GM21381 (cell line): ENCODE measurements at regions not wholly inside any gene's neighbourhood (a gene's known extent, or its start where the extent isn't known, plus 50 kb on each side); places are given as distances from the start of the nearest gene placed in this dataset.

Source experiments
- ATAC-seq: cut with Tn5 transposase; IDR thresholded peaks from one replicate; pipeline ENCODE4 v1.9.1; 2021; ENCODE audit warnings: mild to moderate bottlenecking, moderate library complexity; ENCODE audit not compliant: unreplicated experiment

DNA sequence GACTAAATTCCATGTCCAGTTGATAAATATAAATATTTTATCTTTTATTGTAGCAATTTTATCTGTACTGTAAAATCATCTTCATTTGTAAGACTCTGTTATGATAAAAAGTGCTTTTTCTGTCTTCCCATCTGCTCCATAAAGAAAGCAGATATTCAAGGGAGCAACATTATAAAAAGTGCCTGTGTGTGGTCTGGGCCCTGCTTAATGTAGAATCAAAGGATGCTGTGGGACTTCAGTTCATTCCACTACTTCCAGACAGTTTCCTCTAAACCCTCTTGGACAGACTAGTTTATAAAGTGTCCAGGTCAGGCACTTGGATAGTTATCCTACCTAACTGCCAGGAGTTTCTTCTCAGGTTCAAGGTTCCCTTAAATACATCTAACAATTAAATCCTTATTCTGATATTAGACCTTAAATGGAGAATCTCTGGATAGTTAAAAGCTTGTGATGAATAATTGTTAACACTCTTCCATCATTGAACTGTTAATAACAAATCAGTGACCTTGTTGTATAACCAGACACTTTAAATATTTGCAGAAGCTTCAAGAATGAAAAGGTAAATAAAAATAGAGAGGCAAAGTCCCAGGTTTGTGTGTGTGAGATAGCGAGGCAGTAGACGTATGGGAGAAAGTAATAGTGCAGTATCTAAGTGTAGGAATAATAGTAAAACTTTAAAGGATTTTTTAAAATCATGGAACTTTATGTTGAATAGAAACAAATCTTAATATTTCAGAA is 237.5 kb upstream of the CTSO start:
- no peak for ATAC-seq

DNA sequence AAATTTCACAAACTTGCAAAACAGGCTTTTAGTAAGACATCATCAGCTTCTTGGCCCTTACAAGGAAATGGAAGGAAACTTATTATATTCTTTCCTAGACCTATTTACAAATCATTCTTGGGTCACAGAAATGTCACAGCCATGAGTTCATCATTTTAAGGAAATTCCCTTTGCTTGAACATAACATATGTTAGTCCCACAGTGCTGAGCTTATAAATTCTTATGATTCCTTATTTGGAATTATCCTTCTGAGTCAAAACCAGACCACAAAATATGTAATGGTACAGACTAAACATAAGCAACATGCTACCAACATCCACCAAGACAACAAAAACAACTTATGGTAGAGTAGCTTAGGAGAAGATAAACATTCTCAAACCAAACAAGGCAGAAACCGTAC is 236.9 kb upstream of the CTSO start:
- no peak for ATAC-seq

DNA sequence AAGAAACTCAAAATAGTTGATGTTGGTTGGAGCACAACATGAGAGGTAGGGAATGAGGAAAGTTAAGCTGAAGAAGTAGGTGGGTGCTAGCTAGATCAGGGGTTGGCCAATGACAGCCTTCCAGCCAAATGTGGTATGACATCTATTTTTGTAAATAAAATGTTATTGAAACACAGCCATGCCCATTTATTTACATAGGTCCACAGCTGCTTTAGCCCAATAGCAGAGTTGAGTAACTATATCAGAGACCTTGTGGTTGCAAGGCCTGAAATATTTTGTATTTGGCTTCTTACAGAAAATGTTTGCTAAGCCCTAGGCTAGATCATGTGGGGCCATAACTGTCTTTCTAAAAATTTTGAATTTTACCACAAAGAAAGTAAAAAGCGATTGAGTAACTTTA is 234.9 kb upstream of the CTSO start:
- no peak for ATAC-seq

DNA sequence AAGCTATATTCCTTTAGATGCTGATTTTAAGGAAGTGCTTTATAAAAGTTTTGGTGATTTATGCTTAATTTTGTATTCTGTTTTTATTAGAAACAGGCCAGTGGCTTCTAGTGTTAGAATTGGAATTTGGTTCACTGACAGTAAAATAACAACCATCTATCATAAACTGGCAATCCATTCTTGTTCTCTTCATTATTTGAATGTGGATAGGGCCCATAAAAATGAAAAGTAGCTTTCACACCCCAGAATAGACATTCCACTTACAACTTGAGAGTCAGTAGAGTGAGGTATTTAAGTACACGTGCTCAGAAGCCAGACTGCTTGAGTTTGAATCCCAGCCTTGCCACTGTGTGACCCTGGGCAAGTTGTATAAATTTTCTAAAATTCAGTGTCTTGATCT is 232.4 kb upstream of the CTSO start:
- ATAC-seq, result no peak

DNA sequence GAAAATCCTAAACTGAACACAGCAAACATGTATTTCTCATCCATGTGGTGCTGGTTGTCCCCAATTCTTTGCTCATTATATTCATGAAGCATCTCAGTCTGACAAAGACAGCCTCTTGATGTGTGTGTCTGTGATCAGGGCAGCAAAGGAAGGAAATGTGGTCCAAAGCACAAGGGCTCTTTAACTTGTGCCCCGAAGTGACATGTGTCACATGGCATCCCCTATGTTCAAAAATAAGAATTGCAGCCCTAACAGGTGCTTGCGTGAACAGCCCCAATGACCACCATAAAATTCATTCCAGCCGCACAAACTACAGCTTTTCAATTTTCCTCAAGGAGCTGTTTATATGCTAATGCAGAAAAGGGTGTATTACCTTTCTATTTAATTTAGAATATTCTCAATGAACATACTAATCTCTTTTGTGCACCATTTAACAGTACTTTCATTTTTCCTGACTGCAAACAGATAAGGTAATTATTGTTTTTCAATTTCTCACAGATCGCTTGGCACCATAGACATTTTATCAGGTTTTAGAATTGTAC is 231.9 kb upstream of the CTSO start:
- ATAC-seq, result no peak

DNA sequence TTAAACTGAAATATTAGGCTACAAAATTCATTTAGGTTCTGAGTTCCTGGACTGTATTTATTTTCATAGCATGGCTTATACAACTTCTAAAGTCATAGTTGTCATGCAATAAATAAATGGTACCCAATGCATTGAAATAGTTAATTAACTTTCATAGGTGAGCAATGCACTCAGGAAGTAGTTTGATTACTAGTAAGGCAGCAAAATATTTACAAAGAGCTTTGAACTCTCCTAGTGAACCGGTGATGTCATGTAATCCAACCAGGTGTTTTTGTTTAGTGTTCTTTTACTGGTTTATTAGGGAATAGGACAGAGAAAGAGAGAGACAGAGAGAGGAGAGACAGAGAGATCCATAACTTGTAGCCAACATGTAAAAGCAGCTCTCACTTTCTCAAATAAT is 228.6 kb upstream of the CTSO start:
- ATAC-seq, result no peak

DNA sequence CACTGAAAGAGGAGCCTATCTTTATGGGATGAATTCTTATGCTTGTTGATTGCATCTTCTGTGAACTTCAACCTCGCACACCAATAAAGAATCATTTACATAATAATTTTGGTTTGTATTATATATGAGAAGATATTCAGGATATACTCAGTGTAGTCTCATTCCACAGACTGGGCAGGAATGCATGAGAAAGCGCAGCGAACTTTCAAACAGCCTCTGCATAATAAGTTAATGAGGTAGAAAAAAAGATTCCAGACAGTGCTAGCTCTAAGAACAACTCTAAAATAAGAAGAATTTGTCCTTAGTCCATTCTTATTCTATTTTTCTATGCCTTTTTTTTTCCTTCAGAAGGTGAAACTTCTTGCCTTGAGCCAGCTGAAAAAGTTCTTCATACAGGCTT is 224.3 kb upstream of the CTSO start:
- ATAC-seq, result no peak

DNA sequence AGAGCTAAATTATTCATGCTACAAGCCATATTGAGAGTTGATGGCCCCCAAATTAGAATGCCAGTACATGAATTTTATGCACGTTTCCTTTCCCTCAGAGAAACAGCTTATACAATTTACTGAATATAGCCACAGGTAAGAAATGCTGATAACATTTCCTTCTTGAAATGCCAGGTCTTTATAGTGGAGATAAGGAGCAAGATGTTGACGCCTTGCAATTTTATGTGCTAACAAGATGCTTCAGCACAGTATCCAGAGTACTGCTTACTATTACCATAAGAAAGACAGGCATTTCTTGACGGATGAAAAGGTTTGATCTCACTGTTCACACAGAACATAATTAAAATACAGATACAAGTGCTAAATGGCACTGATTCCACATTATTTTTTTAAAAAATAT is 223.2 kb upstream of the CTSO start:
- no peak for ATAC-seq

DNA sequence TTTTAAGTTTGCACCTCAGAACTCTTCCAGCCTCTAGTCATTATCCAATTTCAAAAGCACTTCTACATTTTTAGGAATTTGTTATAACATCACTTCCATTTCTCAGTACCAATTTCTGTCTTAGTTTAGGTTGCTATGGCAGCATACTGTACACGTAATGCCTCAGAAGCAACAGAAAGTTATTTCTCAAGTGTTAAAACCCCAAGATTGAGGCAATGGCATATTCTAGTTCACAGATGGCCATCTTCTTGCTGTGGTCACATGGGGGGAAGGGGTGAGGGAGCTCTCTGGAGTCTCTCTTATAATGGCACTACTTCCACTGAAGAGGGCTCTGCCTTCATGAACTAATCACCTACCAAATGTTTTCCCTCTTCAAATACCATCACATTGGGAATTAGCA is 220.3 kb upstream of the CTSO start:
- ATAC-seq, result no peak

DNA sequence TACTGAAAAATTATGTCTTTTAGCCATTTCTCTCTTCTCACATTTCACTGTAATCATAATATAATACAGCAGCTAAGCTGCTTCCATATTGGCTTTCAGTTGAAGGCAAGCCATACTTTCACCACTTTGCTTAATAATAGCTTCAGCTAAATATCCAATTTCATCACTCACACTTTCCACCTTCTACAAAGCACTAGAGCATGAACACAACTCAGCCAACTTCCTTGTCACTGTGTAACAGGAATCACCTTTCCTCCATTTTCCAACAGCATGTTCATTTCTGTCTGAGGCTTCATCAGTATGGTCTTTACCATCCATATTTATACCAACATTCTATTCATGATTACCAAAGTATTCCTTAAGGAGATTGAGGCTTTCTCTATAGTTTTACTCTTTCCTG is 219.8 kb upstream of the CTSO start:
- ATAC-seq, result no peak

DNA sequence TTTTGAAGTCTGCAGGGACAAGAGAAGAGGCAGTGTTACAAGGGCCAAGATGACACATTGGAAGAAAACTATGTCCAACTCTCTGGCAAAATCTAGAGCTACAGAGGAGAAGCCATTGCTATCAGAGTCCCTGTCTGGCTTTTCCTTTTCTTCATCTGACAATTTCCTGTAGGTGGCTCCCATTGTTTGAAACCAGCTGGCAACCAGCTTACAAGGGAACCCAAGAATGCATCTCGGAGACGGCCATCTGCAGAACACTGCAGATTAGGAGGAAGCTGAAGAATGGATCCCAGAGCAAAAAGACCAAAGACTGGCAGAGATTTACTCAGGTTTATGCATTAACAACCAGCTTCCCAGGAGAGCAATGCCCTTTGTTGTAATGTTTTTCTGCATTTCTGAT is 216.2 kb upstream of the CTSO start:
- no peak for ATAC-seq

DNA sequence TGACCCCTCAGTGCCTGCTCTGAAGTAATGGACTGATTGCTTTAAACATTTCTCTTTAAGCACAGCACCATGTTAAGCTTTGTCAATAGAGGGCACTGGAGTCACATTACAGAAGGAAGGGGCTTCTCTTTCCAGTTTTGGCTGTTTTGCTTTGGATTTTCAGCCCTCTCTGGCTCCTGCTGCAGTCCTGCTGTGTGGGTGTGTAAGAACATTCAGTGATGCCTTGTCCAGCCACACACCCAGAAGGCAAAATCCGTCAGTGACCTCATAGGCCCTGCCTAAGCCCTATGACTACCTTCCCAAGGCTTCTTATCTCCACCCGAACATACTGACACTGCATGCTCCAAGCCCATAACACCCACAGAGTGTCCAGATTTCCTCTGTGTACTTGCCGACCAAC is 215.3 kb upstream of the CTSO start:
- ATAC-seq, result no peak

DNA sequence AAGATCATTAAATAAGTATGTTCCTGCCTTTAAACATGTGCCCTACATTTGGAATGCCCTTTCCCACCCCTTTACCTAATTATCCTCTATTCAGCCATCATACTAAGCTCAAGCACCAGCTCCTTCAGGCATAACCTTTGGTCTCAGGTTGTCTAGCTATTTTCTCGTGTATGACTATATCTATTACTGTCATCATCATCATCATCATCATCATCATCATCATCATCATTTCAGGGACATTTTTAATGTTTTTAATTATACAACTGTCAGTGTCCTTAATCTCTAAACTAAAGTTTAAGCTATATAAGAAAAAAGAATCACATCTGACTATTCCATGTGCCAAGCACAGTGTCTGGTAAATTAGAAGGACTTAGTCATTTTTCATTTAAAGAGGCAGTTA is 214.6 kb upstream of the CTSO start:
- ATAC-seq, result no peak

DNA sequence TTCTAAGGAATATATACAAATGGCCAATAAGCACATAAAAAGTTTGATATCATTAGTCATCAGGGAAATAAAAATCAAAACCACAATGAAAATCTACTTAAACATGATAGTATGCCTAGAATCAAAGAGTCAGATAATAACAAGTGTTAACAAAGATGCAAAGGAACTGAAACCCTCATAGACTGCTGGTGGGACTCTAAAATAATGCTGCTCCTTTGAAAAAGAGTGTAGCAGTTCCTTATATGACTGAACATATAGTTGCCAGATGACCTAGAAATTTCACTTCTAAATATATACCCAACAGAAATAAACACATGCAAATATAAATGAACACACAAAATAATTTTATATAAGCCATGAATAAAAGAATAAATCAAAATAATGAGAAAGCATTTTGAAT is 205.1 kb upstream of the CTSO start:
- no peak for ATAC-seq

DNA sequence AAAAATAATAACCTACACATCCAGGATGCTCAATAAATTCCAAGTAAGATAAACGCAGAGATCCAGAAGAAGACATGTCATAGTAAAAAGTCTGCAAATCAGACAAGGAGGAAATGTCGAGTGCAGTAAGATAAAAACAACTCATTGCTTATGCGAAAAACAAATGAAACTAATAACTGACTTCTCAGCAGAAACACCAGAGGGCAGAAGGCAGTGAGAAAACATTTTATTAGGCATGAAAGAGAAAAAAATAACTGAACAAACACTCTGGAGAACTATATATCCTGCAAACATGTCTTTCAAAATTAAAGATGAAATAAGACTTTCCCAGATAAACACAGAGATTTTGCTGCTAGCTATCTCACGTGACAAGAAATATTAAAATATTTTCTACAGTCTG is 201.3 kb upstream of the CTSO start:
- no peak for ATAC-seq

DNA sequence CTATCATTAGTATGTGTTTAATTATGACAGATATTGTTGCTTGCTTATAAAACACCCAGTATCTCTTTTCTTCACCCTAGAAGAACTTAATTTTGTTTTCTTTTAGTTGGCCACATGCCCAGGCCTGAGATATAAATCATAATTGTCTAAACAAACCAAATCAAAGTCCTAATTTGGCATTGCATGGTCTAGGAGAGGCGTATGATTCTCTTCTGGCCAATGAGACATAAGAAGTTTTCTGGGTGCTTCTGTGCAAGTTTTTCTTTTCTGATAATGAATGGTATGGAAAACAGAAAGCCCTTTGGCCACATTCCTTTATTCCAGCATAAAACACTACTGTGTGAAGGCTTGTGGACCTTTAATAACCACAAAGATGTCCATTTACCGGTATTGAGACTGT is 192.9 kb upstream of the CTSO start:
- no peak for ATAC-seq

DNA sequence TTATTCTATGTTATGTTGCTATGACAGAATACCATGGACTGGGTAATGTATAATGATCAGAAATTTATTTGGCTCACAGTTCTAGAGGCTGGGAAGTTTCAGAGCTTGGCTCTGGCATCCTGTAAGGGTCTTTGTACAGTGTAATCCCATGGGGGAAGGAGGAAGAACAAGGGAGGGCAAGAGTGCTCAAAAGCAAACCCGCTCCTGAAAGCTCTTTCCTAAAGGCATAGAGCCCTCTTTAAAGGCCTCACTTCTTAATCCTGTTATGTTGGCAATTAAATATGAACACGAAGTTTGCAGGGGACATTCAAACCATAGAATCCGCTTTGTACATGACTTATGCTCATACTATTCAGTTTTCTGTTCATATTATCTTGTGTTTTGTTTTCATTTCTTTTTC is 191.3 kb upstream of the CTSO start:
- ATAC-seq, result no peak

DNA sequence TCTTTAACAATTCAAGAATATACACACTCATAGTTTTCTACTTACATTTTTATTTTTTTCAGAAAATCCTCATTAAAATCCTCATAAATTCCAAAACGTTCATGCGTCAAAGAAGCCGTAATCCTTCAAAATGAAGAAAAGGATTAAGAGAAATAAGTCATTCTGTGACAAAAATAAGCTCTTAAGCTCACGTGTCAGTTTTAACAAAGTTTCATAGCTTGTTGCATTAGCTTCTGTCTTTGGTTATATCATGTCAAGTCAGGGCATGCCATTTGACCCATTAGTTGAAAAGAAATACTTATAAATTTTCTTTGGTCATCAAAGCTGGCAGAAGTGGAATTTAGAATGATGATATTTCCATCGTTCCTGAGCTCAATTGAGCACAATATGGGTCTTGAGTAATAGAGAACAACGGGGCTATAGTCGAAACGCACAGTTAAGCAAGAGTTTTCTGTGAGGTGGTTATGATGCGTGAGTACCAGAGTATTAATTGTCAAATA is 185.2 kb upstream of the CTSO start:
- no peak for ATAC-seq

DNA sequence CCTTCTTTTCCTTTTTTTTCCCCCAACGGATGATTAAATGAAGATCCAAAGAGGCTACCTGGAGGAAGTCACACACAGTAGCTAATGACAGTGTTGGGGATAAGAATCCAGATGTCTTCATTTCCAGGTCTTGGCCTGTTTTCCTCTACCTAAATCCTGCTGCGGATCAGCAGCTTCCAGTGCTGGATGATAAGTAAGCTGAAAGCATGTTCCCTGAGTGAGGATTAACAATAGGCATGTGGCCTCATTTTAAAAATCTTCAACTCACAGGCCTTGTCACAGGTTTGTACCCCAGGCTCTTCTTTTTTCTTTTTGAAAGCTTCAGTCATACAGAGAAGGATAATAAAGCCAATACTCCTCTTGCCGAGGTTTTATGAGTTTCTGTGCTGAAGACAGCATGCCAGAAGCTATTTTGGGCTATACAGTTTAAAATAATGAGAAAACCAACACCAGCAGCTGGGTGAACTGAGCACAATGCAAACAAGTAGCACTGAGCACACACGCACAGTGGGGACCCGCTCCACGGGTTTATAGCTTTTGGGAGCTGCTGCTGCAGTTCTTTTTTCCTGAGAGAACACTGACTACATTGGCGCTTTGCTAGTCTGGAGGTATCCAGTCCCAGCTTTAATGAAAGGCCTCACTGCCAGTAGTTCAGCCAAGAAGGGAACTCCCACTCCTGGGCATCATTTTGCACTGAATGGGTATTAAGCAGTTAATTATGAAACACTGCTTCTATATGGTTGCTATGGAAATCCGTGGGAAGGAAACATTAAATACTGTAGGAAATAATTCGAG is 184.2 kb upstream of the CTSO start:
- no peak for ATAC-seq

DNA sequence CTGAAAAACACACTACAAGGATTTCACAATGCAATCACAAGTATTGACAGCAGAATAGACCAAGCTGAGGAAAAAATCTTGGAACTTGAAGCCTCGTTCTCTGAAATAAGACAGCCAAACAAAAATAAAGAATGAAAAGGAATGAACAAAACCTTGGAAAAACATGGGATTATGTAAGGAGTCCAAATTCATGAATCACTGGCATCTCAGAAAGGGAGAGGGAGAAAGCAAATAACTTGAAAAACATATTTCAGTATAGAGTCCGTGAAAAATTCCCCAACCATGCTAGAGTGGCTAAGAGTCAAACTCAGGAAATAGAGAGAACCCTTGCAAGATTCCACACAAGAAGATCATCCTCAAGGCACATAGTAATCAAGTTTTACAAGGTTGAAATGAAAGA is 178.5 kb upstream of the CTSO start:
- ATAC-seq, result no peak

DNA sequence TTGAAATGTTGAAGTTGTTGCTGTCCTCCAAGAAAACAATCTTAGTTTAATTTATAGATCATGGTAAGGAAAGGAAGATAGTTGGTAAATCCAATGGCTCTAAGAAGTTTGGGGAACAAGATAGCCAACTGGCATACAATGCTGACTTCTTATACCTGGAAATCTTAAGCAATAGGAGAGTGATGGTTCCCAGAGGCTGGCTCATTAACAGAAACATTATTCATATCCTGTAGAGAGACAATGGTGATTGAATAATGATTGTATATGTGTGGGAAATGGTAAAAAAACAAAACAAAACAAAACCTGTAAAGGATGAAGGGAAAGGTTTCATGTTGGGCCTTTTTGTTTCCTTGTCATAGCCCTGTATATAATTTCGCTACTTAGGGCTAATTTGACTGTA is 174.9 kb upstream of the CTSO start:
- no peak for ATAC-seq

DNA sequence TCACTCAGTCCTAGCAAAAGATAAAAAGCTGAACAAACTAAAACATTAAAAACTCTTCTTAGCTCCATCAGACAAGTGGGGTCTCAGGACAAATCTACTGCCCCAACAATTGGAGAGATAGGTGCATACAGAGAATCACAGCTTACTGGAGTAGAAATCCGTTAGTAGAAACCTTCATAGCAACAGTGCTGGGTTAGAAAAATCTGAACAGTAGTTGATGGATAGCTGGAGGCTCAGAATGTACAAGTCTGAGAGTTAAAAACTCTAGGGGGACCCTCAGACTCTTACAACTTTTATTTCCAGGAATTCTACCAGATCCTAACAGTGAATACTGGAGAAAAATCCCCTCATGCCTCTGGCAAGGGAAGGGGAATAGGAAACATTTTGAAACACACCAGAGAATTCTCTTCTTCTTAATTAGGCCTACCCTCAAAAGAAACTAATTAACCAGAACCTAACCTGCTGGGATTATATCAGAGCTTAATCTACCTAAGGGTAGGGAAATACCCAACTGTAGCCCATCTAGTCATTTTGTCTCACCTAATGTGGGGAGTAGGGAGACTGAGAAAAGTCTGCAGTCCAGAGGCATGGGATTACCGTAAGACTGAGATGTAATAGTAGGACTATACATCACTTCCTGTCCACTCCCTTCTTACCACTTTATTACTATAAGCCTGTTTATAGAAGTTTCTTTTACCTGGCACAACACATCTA is 165.0 kb upstream of the CTSO start:
- ATAC-seq, result no peak
